HG03460 (cell line): ENCODE measurements at regions not wholly inside any gene's neighbourhood (a gene's known extent, or its start where the extent isn't known, plus 50 kb on each side); places are given as distances from the start of the nearest gene placed in this dataset.
"Not testable (repeated sequence)": the region's sequence is repeated elsewhere in the genome, so short reads cannot be mapped to it uniquely, and the experiment has no call there.

Experiments used
- ATAC-seq: cut with Tn5 transposase; IDR thresholded peaks from one replicate; pipeline ENCODE4 v1.9.1; 2021; ENCODE audit not compliant: unreplicated experiment

GRCh38 chr10:55929291-55929690 is 431.8 kb downstream of the ZWINT start:
- no peak for ATAC-seq

DNA sequence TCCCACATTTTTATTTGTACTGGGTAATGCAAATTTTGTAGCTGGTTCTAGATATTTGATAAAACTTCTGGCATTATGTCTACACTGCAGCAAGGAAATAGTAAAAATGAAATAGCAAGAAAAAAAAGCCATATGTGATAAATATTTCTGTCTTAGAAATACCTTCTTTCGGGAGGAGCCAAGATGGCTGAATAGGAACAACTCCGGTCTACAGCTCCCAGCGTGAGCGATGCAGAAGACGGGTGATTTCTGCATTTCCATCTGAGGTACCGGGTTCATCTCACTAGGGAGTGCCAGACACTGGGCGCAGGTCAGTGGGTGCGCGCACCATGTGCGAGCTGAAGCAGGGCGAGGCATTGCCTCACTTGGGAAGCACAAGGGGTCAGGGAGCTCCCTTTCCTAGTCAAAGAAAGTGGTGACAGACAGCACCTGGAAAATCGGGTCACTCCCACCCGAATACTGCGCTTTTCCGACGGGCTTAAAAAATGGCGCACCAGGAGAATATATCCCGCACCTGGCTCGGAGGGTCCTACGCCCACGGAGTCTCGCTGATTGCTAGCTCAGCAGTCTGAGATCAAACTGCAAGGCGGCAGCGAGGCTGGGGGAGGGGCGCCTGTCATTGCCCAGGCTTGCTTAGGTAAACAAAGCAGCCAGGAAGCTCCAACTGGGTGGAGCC is 461.4 kb downstream of the ZWINT start:
- not testable (repeated sequence) for ATAC-seq

GRCh38 chr10:55897490-55897921 is 463.6 kb downstream of the ZWINT start:
- ATAC-seq, result no peak

GRCh38 chr10:55892276-55892675 is 468.8 kb downstream of the ZWINT start:
- ATAC-seq, result no peak

GRCh38 chr10:55881588-55881987 is 479.5 kb downstream of the ZWINT start:
- ATAC-seq, result no peak

GRCh38 chr10:55873485-55873884 is 487.6 kb downstream of the ZWINT start:
- ATAC-seq, result no peak

DNA sequence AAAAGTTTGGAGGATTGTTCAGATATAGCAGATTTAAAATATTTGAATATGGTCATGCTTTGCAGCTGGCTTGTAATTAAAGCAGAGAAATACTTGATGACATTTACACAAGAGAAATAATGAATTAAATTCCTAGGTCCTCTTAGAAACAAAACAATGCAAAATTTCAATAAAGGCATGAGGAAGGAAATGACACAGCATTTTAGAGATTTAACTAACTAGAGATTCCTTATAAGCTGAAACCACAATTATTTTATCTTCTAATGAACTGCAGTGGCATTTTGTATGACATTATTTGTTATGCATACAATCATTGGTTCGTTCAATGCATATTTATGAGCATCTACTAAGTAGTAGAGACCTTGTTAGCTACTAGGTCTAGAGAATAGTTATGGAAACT is 490.9 kb downstream of the ZWINT start:
- no peak for ATAC-seq

DNA sequence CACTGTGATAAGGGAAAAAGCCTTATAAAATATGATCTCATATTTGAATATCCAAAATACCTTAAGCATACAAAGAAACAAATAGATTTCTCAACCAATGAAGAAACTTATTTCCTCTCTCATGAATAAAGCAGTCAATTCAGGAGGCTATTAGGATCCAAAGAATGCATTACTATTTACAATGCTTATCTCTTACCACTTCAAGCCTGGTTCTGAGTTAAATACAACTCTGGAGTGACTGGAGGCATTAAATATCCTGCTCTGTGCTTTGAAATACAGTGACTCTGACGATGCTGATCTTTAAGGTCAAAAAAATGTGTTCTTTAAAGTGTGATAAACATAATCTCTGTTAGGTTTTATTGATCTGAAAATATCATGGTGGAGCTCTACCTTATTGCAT is 493.2 kb downstream of the ZWINT start:
- no peak for ATAC-seq

- no peak for ATAC-seq
Observed at GRCh38 chr10:55858730-55859129, 502.3 kb downstream of the ZWINT start.

DNA sequence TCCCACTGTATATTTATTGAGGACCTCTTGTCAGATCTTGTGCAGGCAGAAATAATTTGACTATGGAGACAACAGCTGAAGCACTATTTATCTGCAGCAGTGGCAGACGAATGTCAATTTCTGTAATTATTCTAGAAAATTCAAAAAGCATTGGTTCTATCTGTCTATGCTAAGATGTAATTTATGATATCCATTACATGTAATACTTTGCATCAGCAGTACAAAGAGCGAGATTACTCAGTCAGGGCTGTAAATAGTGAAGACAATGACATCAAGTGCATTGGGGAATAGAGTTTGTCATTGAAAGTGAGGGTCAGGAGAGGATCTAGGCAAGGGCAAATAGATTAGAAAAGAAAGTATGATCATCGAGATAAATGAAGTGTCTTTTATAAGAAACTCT is 508.2 kb downstream of the ZWINT start:
- no peak for ATAC-seq

DNA sequence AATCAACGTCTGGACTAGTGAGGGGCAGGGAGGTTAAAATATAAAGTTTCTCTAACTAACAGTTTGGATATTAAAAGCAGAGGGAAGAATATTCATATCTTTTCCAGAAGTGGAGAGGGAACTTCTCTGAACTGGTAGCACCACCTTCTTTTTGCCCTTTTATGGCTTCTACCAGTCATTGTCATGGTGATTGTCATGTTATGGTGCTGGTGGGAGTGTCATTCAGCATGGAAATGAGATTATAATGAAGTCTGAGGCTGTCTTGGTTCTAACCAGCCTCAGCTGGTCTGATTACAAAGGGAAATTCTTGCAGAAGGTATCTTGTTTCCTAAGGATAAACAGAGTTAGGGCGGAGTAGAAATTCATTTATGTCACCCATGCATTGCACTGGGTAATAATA is 523.8 kb downstream of the ZWINT start:
- no peak for ATAC-seq

GRCh38 chr10:55822096-55822495 is 539.0 kb downstream of the ZWINT start:
- no peak for ATAC-seq

DNA sequence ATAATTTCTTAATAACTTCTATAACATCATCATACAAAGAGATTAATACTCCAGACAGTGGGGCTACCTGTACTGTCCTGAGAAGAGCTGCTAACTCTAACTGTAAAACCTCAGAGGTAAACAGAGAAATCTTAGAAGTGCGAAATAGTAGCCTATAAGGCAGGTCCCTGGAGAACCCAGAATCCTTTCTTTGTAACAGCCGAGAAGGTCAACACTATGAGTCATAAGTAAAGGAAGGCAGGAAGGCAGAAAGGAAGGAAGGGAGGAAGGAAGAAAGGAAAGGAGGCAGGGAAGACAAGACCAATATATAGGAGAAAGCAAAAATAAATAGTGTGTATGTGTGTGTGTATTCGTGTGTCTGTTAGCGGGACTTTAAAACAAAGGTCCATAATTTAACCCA is 540.6 kb downstream of the ZWINT start:
- ATAC-seq, result no peak

DNA sequence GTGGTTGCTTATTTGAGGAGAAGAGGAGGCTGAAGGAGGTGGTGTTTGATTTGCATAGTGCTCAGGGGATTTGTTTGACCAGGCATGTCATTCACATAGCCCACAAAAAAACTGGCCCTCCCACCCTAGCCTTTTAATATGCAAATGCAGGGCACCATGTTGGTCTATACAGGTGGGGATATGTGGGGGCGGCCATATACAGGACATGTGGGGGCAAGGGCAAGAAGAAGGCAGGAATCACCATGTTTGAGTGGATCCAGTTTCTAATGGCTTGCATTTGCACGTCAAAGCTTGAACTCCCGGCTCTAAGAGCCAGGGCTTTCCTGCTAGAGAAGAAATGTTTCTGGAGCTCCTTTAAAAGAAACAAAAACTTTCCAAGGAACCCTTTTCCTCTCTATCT is 541.0 kb downstream of the ZWINT start:
- no peak for ATAC-seq

DNA sequence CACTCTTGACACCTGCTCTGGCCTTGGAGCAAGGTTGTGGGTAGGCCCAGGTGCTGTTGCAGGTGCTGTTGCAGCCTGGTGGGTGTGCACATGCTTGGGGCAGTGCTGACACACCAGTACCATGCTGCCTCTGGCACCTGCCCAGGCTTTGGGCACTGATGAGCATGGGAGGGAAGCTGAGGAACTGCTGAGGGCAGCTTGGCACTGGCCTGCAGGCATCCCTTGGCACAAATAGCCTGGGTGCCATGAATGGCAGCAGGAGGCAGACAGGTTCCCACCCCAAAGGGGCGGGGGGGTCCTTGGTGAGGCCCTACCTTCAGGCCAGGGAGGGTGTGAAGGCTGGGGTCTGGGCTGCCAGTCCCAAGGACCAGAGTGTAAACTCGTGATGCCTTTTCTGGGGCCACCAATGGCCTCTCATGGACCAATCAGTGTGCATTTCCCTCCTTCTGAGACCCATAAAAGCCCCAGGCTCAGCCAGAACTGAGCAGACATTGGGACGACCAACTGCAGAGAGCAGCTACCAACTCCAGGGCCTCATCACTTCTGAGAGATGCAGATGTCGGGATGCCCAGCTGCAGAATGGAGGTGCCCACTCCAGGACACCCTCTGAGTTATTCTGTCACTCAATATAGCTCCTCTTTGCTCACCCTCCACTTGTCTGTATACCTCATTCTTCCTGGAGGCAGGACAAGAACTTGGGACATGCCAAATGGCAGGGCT is 547.4 kb downstream of the ZWINT start:
- ATAC-seq, result no peak

GRCh38 chr10:55803055-55803454 is 558.0 kb downstream of the ZWINT start:
- no peak for ATAC-seq

DNA sequence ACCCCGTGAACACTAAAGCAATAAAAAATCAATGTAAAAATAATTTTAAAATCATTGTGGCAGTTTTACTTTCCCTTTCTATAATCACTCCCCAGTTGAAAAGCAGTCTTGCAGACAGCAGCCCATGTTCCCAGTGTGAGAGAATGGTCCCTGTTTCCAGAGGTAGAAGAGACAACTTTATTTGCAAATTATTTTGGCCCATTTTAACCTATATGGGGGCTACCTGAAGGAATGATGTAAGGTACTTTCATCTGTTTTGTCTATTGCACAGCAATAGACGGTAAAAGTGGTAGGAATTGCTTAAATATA is 559.8 kb downstream of the ZWINT start:
- no peak for ATAC-seq

DNA sequence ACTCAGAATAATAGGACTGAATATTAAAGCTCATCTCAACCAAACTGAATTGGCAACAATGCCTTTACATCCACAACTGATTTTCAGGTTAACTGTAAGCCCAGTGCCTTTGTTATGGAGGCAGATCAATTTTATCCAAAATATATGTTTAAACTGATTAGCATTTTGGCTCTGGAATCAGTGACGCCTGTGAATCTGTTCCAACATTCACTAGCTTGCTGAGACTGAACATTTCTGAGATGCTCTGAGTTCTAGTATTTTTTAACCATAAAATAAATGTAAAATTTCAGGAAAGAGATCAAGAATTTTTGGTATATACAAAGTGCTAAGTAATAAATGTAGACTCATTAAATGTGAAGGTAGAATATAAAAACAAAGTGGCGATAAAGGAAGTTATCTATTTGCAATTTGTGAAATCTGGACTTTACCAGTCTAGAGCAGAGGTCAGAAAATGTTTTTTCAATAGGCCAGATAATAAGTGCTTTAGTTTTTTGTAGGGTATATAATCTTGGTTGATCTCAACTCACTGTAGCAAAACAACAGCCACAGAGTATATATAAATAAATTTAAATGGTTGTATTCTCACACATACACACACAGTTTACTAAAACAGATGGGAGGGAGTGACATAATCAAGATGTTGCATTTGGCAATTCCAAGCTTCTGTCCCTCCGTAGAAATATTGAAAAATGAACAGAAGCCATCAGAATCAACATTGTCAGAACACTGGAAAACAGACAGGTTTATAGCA is 560.3 kb downstream of the ZWINT start:
- no peak for ATAC-seq

DNA sequence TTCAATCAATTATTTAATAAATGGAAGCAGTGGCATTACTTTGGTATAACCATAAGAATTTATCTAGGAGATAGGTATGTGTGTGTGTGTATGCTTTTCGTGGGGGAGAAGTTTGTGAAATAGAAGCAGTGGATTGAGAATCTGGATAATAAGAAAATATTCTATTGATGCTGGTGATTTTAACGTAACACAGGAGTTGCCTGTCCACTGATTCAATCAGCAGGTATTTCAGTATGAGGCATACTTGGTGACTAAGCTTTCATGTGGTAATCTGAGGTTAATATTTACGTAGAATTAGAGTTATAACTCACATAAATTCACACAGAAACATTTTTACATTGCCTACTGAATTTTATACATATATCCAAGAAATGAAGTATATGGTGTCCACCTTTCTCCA is 568.0 kb downstream of the ZWINT start:
- no peak for ATAC-seq

DNA sequence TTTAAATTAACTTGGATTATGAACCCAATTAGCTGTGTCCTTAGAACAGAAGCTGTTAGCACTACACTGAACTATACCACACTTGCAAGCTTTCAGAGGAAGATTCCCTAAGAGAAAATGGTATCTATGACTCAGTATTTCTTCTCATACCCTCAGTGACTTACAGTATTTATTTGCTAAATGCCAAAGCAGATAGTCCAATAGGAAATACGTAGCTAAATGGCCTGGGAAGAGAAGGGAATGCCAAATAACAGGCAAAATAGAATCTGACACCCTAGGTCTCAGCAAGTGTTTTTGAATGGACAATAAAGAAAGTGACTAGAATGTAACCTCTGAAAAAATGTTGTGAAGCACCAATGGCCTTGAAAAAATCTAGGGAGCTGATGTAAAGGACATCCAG is 570.8 kb downstream of the ZWINT start:
- ATAC-seq, result not testable (repeated sequence)

DNA sequence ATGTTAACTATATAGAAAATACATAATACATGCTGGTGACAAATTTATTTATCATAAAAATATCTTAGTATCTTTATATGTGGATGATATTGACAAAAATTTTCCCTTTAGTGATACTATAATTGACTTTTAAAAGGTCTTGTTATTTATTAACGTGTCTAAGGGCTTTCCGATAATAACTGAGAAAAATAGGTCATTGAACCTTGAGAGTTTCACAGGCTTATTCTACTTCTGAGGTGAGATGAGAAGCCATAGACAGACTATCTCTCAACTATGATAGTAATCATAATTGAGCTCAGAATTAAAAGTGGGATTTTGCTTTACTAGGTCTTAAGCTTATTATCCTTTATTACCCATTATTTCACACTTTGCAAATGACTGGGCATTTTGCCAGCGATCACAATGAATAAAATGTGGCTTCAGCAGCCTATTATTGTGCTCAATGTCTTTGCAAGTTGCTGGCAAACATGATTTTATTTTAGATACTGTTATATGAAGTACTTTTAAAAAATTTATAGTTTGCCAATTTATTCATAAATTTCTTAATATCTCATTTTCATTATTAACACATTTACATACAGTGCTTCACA is 574.5 kb downstream of the ZWINT start:
- ATAC-seq, result no peak

- ATAC-seq, result no peak
Observed at GRCh38 chr10:55782181-55782580, 578.9 kb downstream of the ZWINT start.
